ENCODE measurements at regions not wholly inside any gene's neighbourhood (a gene's known extent, or its start where the extent isn't known, plus 50 kb on each side); places are given as distances from the start of the nearest gene placed in this dataset.

GRCh38 chr9:32218100-32218767, 166.2 kb upstream of the ACO1 start:
- DNase-seq, result no peak

GRCh38 chr9:32220750-32221149, 163.7 kb upstream of the ACO1 start:
- no peak for DNase-seq

- no peak for DNase-seq
Observed at GRCh38 chr9:32234451-32234850, 150.0 kb upstream of the ACO1 start.

GRCh38 chr9:32247168-32247567, 137.3 kb upstream of the ACO1 start:
- no peak for DNase-seq

GRCh38 chr9:32248189-32248712, 136.2 kb upstream of the ACO1 start:
- DNase-seq, result no peak

GRCh38 chr9:32251539-32251938, 132.9 kb upstream of the ACO1 start:
- DNase-seq, result peak; percentile 3

- DNase-seq, result no peak
Observed at GRCh38 chr9:32253731-32254130, 130.7 kb upstream of the ACO1 start.

GRCh38 chr9:32255026-32255425, 129.4 kb upstream of the ACO1 start:
- DNase-seq, result no peak

- no peak for DNase-seq
Observed at GRCh38 chr9:32258482-32258881, 126.0 kb upstream of the ACO1 start.

GRCh38 chr9:32260151-32260862, 124.1 kb upstream of the ACO1 start:
- DNase-seq, result no peak

GRCh38 chr9:32264170-32264864, 120.1 kb upstream of the ACO1 start:
- DNase-seq, result no peak

- DNase-seq, result no peak
Observed at GRCh38 chr9:32265037-32265436, 119.4 kb upstream of the ACO1 start.

- no peak for DNase-seq
Observed at GRCh38 chr9:32278991-32279390, 105.5 kb upstream of the ACO1 start.

GRCh38 chr9:32289756-32290155, 94.7 kb upstream of the ACO1 start:
- DNase-seq, result no peak

GRCh38 chr9:32291370-32291769, 93.1 kb upstream of the ACO1 start:
- no peak for DNase-seq

GRCh38 chr9:32292611-32293010, 91.8 kb upstream of the ACO1 start:
- DNase-seq, result no peak

GRCh38 chr9:32293091-32293490, 91.4 kb upstream of the ACO1 start:
- DNase-seq, result no peak

- DNase-seq, result no peak
Observed at GRCh38 chr9:32294106-32294505, 90.3 kb upstream of the ACO1 start.

- DNase-seq, result no peak
Observed at GRCh38 chr9:32300373-32300772, 84.1 kb upstream of the ACO1 start.

GRCh38 chr9:32304495-32304894, 79.9 kb upstream of the ACO1 start:
- DNase-seq, result no peak

- no peak for DNase-seq
Observed at GRCh38 chr9:32306006-32306405, 78.4 kb upstream of the ACO1 start.

GRCh38 chr9:32319312-32319929, 65.0 kb upstream of the ACO1 start:
- no peak for DNase-seq

- no peak for DNase-seq
Observed at GRCh38 chr9:32322622-32323021, 61.8 kb upstream of the ACO1 start.
